ENCODE measurements at regions not wholly inside any gene's neighbourhood (a gene's known extent, or its start where the extent isn't known, plus 50 kb on each side); places are given as distances from the start of the nearest gene placed in this dataset.
"Not testable (repeated sequence)": the region's sequence is repeated elsewhere in the genome, so short reads cannot be mapped to it uniquely, and the experiment has no call there.

DNA sequence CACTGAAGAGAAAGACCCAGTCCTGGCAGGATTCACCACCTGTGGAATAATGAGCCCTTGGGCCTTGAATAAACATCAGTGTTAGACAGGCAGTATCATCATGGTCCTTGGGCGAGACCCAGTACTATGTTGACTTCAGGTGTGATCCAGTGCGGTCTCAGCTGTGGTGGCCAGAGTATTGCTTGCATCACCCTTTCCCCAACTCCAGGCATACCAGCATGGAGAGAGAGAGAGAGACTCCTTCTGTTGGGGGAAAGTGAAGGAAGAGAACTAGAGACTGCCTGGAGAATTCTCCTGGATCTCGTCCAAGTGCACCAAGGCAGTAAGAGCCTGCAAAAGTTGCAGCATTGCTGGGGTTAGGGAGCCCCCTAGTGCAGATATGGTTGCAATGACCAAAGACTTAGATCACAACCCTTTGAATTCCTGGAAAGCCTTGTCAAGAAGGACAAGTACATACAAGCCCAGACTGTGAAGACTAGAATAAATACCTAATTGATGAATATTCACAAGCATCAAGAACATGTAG lies 61.1 kb upstream of the VAMP7 start:
- DNase-seq (ENCODE audit: low read depth, low spot score), result peak; percentile 49
- no peak overlapping the region for H3K4me3 ChIP-seq (ENCODE audit: low read length)

DNA sequence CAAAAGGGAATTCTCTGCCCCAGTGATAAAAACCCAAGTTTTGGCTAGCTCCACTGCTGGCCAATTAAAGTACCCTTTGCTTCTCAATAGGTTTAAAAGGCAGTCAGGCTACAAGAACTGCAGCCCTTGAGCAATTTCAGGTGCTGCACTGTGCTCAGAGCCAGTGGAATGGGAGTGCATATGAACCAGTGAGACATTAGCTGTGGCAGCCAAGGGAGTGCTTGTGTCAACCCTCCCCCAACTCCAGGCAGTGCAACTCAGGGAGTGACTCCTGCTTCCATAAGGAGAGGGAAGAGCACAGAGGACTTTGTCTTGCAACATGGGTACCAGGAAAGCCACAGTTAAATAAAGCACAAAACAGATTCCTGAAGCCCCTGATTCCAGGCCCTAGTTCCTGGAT lies 61.6 kb upstream of the VAMP7 start:
- no peak overlapping the region for H3K4me3 ChIP-seq (ENCODE audit: low read length)
- DNase-seq (ENCODE audit: low read depth, low spot score), result no peak

DNA sequence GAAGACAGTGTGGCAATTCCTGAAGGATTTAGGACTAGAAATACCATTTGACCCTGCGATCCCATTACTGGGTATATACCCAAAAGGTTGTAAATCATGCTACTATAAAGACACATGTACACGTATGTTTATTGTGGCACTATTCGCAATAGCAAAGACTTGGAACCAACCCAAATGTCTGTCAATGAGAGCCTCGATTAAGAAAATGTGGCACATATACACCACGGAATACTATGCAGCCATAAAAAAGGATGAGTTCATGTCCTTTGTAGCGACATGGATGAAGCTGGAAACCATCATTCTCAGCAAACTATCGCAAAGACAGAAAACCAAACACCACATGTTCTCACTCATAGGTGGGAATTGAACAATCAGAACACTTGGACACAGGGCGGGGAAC lies 66.8 kb upstream of the VAMP7 start:
- not testable (repeated sequence) for H3K4me3 ChIP-seq (ENCODE audit: low read length); DNase-seq (ENCODE audit: low read depth, low spot score)

DNA sequence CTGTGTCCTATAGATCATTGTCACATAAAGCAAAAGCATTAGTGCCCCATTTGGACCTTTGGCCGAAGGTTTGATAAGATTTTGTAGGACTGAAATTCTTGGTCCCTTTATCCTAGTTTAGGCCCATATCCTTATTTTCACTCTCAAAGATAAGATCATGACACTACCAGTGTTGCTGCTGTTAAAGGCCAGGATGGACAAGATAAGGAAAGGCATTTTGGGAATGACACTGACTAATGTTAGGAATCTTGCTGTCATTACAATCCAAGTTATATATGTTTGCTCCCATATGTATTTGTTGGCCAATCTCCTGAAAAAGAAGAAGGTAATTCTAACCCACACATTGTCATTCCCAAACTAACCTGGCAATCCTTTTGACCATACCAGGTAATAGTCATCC lies 101.3 kb upstream of the VAMP7 start:
- no peak for DNase-seq (ENCODE audit: low read depth, low spot score)
- H3K4me3 ChIP-seq (ENCODE audit: low read length), result no peak overlapping the region

DNA sequence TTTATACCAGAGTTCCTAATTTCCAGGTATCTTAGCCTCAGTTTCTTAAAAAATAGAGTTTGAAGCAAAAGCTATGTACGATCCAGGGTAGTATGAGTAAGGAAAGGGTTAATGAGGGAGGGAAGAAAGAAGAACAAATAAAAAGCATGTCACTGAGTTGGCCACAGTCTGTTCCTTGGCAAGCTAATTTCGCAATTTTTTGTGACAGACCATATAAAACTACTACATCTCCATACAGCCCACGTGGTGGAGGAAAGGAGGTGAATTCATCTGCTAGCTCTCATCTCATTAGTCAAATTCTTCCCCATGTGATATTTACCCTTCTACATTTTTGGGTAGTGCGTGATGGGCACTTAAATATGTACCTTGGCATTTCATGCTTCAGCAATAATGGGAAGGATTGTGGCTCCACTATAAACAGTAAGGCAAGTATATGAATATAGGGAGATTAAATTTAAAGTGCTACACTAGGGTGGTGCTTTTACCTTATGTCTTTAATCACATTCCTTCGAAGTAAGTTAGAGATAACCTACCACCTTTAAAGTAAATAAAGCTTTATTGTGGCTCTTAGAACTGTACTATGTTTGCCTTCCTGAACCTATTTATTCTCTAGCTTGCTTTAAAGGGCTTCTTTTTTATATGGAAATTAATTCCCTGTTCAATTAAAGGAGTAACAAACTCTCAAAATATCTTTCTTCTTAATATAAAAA lies 102.1 kb upstream of the VAMP7 start:
- no peak overlapping the region for H3K4me3 ChIP-seq (ENCODE audit: low read length)
- no peak for DNase-seq (ENCODE audit: low read depth, low spot score)

DNA sequence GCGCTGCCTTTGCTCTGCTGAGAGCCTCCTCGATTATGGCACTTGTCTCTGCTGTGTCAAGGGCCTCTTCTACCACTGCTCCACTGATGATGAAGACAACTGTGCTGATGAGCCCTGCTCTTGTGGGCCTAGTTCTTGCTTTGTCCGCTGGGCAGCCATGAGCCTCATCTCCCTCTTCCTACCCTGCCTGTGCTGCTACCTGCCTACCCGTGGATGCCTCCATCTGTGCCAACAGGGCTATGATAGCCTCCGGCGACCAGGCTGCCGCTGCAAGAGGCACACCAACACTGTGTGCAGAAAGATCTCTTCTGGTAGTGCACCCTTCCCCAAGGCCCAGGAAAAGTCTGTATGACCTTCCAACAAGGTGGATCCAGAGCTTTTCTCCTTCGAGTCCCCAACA lies 106.8 kb upstream of the VAMP7 start:
- H3K4me3 ChIP-seq (ENCODE audit: low read length), result no peak overlapping the region
- DNase-seq (ENCODE audit: low read depth, low spot score), result no peak

DNA sequence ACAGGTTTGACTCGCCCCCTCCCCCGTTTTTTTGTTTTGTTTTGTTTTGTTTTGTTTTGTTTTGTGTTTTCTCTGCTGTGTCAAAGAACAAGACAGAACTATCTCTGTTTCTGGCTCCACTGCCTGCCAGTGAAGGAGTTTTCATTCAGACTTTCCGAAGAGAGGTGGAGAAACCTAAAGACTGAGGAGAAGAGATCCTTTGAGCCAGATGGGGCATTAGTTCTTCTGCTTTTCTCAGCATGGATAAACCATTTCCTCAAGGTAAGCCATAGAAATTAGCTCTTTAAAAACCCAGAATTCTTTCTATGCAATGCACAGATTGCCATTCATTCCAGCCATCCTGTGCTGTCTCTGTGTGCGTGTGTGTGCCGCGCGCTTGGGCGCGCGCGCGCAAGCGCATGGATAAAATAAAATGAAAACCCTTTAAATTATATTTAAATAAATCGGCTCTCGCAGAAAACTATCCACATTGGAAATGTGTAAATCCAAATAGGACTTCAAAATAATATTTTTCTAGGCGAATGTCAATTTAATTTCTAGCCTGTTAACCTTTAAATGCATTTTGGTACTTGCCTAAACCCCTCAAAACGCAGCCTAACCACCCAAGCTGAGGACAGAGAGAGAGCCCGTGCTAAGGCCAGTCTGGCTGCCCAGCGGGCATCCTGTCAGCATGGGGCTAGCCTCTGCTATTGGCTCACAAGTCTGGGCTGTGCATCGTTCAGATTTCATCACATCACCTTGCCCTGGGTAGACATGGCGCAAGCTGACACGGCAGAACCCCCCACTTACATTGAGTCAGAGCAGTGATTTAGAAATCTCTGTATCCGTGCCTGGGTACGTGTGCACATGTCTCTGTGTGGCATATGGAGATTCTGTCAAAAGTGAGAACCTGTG lies 113.0 kb upstream of the VAMP7 start:
- no peak overlapping the region for H3K4me3 ChIP-seq (ENCODE audit: low read length)
- DNase-seq (ENCODE audit: low read depth, low spot score), result no peak

DNA sequence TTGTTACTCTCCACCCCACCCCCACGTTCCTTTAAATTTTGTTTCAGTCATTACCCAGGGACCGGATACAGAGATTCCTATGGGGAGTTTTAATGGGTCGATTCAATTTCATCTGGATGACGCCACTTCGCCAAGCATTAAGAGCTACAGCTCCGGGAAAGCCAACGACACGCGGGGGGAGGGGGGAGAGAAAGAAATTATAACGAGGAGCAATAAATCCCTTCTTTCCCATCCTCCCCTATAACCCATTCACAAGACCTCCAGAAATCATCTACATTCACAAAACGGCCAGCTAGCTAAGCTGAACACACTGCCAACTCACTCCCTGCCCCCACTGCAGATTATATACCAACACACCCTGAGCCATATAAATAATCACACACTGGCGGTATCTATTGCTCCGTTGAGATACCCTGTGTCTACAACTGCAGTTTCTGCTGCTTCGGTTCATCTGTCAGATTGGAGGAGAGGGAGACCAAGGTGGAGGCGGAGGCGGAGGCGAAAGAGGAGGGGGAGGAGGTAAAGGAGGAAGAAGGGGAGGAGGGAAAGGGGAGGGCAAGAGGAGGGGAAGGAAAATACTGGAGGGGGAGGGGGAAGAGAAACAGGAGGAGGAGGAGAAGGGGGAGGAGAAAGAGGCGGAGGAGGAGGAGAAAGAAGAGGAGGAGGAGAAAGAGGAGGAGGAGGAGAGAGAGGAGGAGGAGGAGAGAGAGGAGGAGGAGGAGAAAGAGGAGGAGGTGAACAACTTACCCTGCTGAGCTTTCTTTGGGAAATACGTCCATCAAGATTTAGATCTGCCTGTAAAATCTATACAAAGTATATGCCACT lies 113.9 kb upstream of the VAMP7 start:
- no peak for DNase-seq (ENCODE audit: low read depth, low spot score)

DNA sequence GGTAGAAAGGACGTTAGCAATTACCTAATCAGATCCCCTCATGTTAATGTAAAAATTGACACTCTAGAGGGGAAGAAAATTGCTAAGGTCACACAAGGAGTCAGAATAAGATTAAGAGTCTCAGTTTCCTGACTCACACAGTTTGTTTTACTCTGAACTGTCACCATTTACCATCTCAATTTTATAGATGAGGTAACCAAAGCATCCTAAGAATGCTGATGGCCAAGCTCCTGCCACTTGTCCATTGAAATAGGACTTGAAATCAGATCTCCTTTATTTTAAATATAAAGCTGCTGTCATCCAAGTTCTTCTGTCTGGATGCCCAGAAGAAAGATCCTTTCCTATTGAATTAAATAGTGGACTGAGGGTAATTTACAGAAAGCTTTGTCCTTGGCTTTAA lies 114.8 kb upstream of the VAMP7 start:
- no peak for DNase-seq (ENCODE audit: low read depth, low spot score)
- no peak overlapping the region for H3K4me3 ChIP-seq (ENCODE audit: low read length)

More for the DNA sequence above, 113.9 kb upstream of the VAMP7 start:
- H3K4me3 ChIP-seq (ENCODE audit: low read length), result no peak overlapping the region

DNA sequence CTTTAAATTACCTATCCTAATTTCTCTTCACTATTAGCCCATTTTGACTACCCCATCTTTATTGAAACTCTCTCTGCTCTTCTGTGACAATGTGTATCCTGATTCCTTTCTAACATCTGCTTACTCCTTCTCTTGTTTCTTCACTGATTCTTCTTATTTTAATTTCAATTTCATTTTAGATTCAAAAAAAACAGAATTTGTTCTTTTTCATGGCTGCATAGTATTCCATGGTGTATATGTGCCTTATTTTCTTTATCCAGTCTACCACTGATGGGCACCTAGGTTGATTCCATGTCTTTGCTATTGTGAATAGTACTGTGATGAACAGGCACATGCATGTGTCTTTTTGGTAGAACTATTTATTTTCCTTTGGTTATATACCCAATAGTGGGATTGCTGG lies 120.0 kb upstream of the VAMP7 start:
- no peak overlapping the region for H3K4me3 ChIP-seq (ENCODE audit: low read length)
- no peak for DNase-seq (ENCODE audit: low read depth, low spot score)

DNA sequence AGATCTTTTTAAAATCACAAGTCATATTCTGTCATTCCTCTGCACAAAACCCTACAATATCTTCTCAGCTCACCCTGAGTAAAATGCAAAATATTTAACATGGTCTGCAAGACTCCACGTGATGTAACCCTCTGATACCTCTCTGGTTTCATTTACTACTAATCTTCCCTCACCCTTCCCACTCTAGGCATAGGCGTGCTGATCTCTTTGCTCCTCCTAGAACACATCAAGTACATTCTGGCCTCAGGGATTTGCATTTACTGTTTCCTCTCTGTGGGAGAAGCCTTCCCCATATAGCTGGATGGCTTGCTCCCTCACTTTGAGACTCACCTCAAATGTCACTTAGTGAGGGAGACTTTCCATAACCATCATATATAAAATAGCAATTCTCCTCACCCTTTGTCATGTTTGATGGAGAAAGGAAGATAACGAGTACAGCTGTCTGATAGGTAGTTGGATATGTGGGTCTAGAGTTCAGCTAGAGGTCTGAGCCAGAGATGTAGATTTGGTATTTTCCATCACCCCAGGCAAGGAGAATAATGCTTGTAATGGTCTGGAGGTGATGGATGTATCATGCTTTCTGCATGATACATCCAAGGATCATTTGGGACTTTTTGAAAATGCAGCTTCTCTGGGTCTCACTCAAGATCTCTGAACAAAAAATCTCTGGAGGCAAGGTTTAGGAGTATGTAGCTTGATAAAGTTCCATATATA lies 123.9 kb upstream of the VAMP7 start:
- no peak for DNase-seq (ENCODE audit: low read depth, low spot score)
- no peak overlapping the region for H3K4me3 ChIP-seq (ENCODE audit: low read length)

DNA sequence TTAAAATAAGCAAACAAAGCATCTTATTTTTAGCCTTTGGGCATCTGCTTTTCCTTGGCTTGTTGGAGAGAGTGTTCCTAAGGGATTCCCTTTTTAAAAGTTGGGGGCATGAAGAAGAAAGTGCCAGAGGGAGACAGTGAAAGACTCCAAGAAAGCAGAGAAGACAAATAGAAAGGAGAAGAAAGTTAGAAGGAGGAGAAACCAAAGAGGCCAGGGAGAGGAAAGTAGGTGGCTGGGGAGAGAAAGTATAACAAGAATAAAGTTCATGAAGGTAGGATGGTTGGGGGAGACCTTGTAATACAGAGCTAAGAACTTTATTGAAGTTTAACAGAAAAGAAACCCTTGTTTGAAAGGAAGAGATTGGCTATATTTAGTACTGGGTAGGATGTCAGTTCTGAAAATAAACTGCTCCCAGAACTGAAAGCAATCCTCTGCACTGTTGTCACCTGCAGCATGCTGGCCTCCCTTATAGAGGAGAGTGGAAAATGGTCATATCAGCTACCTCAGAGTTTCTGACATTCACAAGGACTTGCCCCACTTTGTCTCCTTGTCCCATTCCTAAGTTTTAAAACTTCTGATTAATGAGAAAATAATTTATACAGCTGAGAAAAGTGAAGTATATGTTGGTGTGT lies 125.3 kb upstream of the VAMP7 start:
- DNase-seq (ENCODE audit: low read depth, low spot score), result no peak
- H3K4me3 ChIP-seq (ENCODE audit: low read length), result no peak overlapping the region

DNA sequence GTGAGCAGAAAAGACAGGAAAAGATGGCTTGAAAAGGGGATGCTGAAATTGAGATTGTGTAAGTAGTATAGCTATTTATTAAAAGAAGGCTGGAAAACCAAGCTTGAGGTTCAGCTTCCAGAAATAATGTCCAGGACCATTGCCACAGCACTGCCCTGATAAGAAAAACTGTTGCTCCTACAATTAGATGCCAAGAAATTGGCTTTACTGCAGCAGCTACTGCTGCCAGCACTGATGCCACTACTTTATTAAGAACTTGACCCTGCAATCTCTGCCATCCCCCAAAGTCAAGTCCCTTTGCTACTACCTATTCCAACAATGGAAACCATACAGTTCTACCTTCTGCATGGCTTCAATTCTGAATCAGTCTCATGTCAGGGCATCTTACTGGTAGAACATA lies 130.0 kb upstream of the VAMP7 start:
- H3K4me3 ChIP-seq (ENCODE audit: low read length), result no peak overlapping the region
- DNase-seq (ENCODE audit: low read depth, low spot score), result no peak

DNA sequence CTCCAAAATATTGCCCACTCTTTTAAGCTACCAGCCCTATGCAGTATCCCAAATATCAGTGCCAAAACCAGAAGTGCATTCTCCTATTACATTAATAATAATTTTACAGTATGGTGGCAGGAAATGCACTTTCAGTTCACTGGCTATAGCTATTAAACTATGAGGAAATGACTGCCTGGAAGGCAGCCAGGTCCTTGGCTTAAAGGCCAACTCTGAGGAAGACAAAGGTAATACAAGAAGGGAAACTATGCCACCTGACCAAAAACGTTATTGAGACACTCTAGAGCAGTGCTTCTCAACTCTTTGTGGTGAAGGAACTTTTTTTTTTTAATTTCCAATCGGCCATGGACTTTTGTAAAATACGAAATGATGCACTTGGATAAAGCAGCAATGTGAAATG lies 133.6 kb upstream of the VAMP7 start:
- DNase-seq (ENCODE audit: low read depth, low spot score), result no peak

DNA sequence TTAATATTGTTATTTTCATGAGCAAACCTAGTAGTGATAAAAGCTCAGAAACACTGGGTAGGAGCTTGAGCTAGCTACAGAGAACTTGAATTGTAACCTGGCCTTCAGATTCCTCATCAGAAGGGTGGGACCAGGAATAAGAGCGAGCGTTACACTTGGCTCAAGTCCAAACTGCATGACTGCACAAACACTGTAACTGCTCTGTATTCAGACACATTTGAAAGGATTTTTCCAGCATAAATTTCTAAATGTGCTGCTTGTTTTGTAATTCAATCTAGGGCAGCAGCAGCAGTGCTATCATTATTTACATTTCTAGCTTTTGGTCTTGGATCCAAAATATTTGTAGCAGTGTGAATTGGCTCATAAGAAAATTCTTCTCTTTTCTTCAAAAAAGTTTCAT lies 133.0 kb upstream of the TMLHE start:
- DNase-seq (ENCODE audit: low read depth, low spot score), result no peak
- H3K4me3 ChIP-seq (ENCODE audit: low read length), result no peak overlapping the region

More for the DNA sequence above, 133.6 kb upstream of the VAMP7 start:
- H3K4me3 ChIP-seq (ENCODE audit: low read length), result no peak overlapping the region

DNA sequence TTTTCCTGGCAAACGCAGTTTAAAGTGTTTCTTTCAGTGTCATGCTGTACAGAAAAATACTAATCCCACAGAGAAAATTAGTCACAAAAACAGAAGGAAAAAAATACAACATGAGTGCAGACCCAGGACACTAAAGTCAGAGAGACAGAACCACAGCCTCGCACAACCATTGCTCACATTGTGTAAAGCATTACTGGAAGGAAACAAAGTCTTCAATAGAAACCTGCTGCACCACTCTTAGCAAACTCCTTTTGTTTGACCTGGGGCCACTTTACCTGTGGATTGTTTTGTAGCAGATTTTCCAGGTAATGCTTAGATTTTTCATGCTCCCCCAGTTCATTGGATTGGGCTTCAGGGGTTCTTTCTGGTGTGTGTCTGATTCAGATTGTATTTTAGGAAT lies 131.8 kb upstream of the TMLHE start:
- no peak overlapping the region for H3K4me3 ChIP-seq (ENCODE audit: low read length)
- DNase-seq (ENCODE audit: low read depth, low spot score), result no peak

DNA sequence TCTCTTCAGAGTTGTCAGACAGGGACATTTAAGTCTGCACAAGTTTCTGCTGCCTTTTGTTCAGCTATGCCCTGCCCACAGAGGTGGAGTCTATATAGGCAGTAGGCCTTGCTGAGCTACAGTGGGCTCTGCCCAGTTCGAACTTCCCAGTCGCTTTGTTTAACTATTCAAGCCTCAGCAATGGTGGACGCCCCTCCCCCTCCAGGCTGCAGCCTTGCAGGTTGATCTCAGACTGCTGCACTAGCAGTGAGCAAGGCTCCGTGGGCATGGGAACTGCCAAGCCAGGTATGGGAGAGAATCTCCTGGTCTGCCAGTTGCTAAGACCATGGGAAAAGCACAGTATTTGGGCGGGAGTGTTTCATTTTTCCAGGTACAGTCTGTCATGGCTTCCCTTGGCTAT lies 115.6 kb upstream of the TMLHE start:
- H3K4me3 ChIP-seq (ENCODE audit: low read length); DNase-seq (ENCODE audit: low read depth, low spot score): not testable (repeated sequence)

DNA sequence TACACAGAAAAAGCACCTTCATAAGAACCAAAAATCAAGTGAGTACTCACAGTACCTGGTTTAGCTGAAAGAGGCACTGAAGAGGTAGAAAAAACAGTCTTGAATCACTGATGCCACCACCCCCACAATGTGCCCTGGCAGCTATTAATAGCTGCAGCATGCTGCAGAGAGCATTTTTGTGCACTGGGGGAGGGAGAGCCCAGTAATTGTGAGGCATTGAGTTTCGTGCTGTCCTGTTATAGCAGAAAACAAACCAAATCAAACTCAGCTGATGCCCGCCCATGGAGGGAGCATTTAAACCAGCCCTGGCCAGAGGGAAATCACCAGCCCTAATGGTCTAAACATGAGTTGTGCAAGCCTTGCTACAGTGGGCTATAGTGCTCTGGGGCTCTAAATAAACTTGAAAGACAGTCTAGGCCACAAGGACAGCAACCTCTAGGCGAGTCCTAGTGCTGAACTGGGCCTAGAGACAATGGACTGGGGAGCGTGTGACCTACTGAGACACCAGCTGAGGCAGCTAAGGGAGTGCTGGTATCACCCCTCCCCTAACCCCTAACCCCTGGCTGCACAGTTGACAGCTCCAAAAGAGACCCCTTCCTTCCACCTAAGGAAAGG lies 106.3 kb upstream of the TMLHE start:
- H3K4me3 ChIP-seq (ENCODE audit: low read length), result no peak overlapping the region
- no peak for DNase-seq (ENCODE audit: low read depth, low spot score)
